GM18858 (cell line): ENCODE measurements at regions not wholly inside any gene's neighbourhood (a gene's known extent, or its start where the extent isn't known, plus 50 kb on each side); places are given as distances from the start of the nearest gene placed in this dataset.
"Not testable (repeated sequence)": the region's sequence is repeated elsewhere in the genome, so short reads cannot be mapped to it uniquely, and the experiment has no call there.

ENCODE experiments used
- ATAC-seq: cut with Tn5 transposase; IDR thresholded peaks from one replicate; pipeline ENCODE4 v1.9.1; 2021; ENCODE audit not compliant: unreplicated experiment

GRCh38 chr10:125252937-125253336 lies 92.6 kb upstream of the CTBP2 start:
- ATAC-seq, result no peak

- not testable (repeated sequence) for ATAC-seq
These were observed 90.5 kb upstream of the CTBP2 start for GRCh38 chr10:125250834-125251233.

- ATAC-seq, result no peak
These were observed 89.6 kb upstream of the CTBP2 start for GRCh38 chr10:125249948-125250347.

DNA sequence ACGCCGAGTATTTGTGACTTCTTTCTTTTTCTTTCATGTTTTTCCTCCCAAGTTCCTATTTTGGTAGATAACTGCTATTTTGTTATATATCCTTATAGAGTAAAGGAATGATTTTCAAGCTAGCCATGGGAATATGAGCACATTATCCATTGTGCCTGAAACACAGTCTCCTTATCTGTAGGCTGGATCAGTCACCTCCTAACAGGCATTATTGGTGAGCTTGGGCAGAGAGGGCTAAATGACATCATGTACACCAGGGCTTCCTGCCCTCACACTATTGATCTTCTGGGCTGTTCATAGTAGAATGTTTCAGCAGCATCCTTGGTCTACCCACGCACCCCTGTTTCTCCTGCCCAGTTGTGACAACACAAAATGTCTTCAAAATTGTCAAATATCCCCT lies 88.1 kb upstream of the CTBP2 start:
- ATAC-seq, result no peak

GRCh38 chr10:125247576-125247975 lies 87.2 kb upstream of the CTBP2 start:
- ATAC-seq, result no peak

DNA sequence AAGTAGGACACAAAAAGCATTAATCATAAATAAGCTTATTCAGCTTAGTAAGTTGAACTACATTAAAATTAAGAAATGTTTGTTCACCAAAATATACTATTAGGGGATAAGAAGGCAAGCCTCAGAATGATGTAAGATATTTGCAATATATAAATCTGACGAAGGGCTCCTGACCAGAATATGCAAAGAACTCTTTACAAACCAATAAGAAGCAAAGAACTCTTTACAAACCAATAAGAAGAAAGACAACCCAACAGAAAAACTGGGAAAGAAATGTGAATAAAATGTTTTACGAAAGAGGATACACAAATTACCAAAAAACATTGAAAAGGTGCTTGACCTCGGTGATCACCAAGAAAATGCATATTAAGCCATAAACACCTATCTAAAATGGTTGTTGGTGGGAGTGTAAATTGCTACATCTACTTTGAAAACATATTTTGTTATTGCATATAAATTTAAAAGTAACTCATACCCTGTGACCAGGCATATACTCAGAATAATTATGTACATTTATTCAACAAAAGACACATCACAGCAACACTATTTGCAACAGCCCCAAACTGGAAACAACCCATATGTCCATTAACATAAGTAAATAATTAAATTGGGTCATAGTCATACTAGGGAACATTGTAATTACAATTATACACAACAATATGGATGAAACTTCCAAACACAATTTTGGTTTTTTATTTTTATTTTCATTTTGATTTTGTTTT lies 83.3 kb upstream of the CTBP2 start:
- no peak for ATAC-seq

GRCh38 chr10:125238682-125239081 lies 78.3 kb upstream of the CTBP2 start:
- no peak for ATAC-seq

DNA sequence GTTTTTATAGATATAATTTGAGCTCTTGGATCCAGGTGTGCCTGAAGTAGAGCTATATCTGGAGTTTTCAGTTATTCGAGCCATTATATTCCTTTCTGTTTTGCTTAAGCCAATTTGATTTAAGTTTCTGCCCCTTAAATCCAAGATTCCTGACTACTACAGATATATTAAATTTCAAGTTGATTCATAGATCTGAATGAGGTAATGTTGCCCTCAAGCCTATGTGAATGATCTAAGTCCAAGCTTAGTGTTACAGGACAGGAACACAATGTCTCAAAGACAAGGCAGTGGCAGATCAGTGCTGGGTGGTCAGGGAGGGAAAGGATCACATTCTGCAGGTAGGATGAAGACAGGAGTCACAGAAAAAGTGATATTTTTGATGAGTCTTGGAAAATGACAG lies 75.7 kb upstream of the CTBP2 start:
- ATAC-seq, result no peak

DNA sequence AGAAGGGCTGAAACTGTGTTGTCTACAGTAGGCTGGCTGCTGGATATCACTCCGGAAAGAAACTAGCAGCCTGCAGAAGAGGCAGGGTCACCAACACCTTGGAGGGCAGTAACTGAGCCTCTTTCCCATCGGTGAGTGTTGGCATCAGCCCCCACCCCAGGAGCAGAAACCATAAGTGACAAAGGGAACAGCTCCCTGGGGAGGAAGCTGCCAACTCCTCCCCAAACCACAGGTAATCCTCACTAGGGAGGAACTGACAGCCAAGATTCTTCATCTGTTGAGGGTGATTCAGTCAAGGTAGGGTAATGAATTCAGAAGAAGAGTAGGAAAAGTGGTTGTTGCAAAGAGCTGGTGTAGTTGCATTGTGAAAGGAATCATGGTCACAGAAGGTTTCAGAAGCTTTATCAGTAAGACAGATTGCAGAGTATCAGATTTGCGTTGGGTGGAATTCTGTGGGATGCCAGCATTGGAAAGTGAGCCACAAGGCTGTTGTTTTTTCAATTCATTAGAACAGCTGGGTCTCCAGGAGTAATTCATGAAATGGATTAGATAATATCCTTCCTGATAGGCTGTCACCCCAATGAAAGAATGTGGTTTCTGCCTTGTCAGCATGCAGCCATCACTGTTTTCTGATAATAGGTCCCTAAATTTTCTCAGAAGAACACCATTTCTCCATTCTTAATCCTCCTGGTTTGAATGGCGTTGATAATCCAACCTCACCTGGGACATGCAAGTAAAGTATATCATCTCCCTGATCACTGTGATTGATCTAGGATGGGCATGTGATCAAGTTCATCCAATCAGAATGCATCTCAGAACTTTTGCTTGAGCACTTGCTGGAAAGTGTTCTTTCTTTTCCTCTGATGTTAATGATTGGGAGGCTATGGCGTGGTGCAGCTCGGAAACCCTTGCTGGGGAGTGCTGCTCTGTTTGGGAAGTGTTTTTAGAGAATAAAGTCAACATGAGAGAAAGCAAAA lies 75.0 kb upstream of the CTBP2 start:
- ATAC-seq, result no peak

- ATAC-seq, result not testable (repeated sequence)
These were observed 74.2 kb upstream of the CTBP2 start for GRCh38 chr10:125234576-125234975.

- ATAC-seq, result no peak
These were observed 73.4 kb upstream of the CTBP2 start for GRCh38 chr10:125233726-125234125.

DNA sequence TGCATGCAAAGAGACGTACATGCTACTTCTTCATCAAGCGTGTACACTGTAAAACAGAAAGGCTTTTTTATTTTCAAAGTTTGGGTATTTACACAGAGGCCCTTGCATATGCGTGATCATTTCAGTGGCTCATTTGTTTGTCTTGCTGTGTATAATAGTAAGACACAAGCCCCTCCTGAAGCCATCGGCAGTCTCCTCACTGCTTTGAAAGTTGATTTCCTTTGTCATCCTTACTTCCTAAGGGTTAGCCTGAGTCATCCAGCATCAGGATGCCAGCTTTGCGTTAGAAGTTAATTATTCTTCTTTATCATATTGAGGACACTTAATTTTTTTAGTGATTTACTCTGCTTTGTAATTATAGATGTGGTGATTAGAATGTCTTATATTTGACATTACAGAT lies 72.5 kb upstream of the CTBP2 start:
- ATAC-seq, result no peak

DNA sequence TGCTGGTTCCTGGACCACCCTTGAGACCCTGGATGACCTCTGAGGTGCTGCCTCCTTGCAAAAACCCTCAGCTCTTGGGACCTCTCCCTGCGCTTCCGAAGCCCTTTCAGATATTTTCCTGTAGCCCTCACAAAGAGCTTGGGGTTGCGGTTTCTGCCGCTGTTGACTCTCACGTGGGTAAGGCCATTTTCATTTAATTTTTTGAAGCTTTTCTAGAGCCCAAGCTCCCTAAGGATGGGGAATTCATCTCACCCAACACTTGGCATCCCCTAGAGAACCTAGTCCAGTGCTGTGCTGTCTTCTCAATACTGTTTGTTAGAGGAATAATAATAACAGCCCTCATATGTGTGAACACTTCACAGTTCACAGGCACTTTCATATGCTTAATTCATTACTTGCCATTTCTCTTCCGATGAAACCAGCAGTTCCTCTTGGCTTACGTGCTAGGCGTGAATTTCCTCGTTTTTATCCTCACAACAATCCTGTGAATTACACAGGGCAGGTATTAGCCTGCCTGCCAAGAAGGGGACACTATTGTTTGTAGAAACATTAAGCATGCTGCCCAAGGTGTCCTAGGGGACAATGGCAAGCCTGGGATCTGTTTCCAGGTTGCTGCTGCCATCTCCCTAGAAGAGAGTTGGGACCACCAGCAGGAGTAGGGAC lies 71.6 kb upstream of the CTBP2 start:
- ATAC-seq, result no peak

DNA sequence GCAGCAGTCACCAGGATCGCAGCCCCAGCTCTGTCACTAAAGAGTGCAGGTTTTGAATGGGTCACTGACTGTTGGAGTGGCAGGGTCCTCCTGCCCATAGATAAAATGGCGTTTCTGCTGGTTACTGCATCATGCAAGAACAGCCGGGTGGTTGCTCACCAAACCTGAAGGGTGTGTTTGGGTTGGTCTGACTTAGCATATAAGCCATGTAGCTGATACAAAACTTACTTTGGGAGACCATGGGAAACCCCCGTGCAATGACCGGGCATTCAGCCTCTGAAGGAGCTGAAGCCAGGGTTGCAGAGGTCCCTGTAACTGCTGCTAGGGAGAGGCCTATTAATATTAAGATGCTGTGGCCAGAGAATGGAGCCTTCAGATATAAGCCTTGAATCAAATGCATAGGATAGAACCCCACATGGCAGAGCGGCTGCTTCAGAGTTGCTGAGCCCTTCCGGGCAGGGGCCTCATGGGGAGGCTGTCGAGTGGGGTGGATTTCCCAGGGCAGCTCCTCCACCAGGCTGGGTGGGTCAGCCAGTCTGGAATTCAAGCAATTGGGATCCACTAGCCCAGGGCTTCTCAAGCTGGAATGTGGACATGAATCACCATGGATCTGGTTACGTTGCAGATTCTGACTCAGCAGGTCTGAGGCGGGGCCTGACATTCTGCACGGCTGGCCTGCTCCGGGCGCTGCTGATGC lies 70.9 kb upstream of the CTBP2 start:
- no peak for ATAC-seq

DNA sequence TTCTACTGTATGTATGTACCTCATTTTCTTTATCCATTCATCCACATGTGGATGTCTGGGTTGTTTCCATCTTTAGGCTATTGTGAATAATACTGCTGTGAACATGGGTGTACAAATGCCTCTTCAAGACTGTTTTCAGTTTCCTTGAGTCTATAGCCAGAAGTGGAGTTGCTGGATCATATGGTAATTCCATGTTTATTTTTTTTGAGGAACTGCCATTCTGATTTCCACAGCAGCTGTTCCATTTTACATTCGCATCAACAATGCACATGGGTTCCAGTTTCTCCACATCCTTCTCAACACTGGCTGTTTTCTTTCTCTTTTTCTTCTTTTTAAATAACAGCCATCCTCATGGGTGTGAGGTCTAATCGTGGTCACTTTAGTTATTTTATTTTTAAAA lies 69.9 kb upstream of the CTBP2 start:
- no peak for ATAC-seq

GRCh38 chr10:125228245-125228940 lies 68.0 kb upstream of the CTBP2 start:
- not testable (repeated sequence) for ATAC-seq

DNA sequence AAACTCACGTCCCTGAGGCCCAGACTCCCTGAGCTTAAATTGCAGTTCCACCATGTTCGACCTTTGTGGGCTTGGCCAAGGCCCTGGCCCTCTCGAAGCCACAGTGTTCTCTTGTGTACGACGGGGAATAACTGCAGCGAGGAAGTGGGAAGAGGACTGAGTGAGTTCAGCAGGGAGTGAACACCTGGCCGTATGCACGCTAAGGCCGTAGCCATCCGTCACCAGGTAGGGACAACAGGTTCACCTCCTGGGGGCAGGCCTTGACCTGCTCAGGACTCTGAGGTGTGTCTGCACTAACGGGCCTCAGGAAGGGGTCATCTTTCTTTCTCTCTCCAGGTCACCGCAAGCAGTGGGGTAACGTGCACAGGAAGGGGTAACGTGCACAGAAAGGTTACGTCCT lies 67.2 kb upstream of the CTBP2 start:
- no peak for ATAC-seq

GRCh38 chr10:125226823-125227222 lies 66.5 kb upstream of the CTBP2 start:
- ATAC-seq, result no peak

DNA sequence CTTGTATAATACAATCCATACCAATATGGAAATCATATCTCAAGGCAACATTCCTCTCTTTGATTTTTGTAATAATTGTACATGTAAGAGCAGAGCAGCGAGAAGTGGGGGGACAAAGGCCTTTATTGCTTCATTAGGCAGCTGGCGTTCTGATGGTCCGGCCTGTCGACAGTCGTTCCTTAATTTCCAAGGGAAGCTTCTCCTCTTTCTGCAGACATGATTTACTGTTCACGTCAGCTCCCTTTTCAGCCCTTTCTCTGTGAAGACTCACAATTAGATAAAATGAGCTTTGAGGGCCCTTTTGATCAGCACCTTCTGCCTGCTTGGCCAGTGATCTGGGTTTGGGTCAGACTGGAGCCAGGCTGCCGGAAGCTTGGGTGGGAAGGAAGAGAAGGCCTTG lies 65.6 kb upstream of the CTBP2 start:
- no peak for ATAC-seq

DNA sequence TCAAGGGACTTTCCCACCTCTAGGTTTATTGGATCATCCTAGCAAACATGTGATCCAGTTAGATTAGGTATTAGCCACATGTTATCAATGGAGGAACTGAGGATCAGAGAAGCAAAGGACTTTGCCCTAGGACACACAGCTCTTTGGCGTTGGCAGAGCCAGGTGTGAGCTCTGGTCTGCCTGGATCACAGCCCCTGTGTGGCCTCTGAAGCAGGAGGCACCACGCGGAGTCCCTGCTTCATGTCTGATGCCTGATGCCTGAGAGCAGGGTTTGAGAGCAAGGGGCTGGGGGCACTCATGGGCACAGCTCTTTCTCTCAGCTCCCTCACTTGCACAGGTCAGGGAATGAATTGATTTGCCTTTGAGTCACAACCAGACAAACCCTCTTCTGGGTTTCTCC lies 64.7 kb upstream of the CTBP2 start:
- ATAC-seq, result no peak
